ENCODE measurements at regions not wholly inside any gene's neighbourhood (a gene's known extent, or its start where the extent isn't known, plus 50 kb on each side); places are given as distances from the start of the nearest gene placed in this dataset.

- H3K4me1 ChIP-seq (ENCODE audit: insufficient read depth, low read length, severe bottlenecking), result no peaks in the 10 kb centered on the region
- no peak overlapping the region for H2AFZ ChIP-seq (ENCODE audit: low read length)
- no peak overlapping the region for H3K9ac ChIP-seq (ENCODE audit: low read length)
- H3K27me3 ChIP-seq (ENCODE audit: insufficient read depth, low read length), result no peaks in the 10 kb centered on the region
- H3K4me3 ChIP-seq (ENCODE audit: low read depth, low read length, poor library complexity, severe bottlenecking), result no peak overlapping the region
- H3K36me3 ChIP-seq (ENCODE audit: insufficient read depth, low read length), result no peaks in the 10 kb centered on the region
- H3K9me2 ChIP-seq (ENCODE audit: low read depth, low read length), result no peaks in the 10 kb centered on the region
- H3K79me2 ChIP-seq (ENCODE audit: insufficient read depth, low read length), result no peaks in the 10 kb centered on the region
- no peaks in the 10 kb centered on the region for H3F3A ChIP-seq (ENCODE audit: insufficient read depth, low read length)
- no peak overlapping the region for H3K27ac ChIP-seq (ENCODE audit: low read depth, low read length, poor library complexity, severe bottlenecking)
- H3K4me2 ChIP-seq (ENCODE audit: low read length), result no peak overlapping the region
- TF ChIP-seq CTCF (IDR thresholded peaks at IDR 0.05; ENCODE audit: low read length), result no peak
- TF ChIP-seq EZH2 (IDR thresholded peaks at IDR 0.05; ENCODE audit: borderline replicate concordance, low read length), result no peak
- H3K9me3 ChIP-seq (ENCODE audit: low read length), result no peaks in the 10 kb centered on the region
- no peaks in the 10 kb centered on the region for H4K20me1 ChIP-seq (ENCODE audit: insufficient read depth, low read length)
Observed at GRCh38 chr2:235384624-235385023, 109.2 kb upstream of the AGAP1 start.

GRCh38 chr2:235389626-235390025, 104.2 kb upstream of the AGAP1 start:
- no peak overlapping the region for H3K9ac ChIP-seq (ENCODE audit: low read length)
- H3K4me2 ChIP-seq (ENCODE audit: low read length), result no peak overlapping the region
- H3F3A ChIP-seq (ENCODE audit: insufficient read depth, low read length), result no peaks in the 10 kb centered on the region
- no peaks in the 10 kb centered on the region for H3K27me3 ChIP-seq (ENCODE audit: insufficient read depth, low read length)
- no peak for TF ChIP-seq CTCF (IDR thresholded peaks at IDR 0.05; ENCODE audit: low read length)
- no peak for TF ChIP-seq EZH2 (IDR thresholded peaks at IDR 0.05; ENCODE audit: borderline replicate concordance, low read length)
- no peaks in the 10 kb centered on the region for H3K9me2 ChIP-seq (ENCODE audit: low read depth, low read length)
- no peak overlapping the region for H3K4me3 ChIP-seq (ENCODE audit: low read depth, low read length, poor library complexity, severe bottlenecking)
- no peaks in the 10 kb centered on the region for H3K36me3 ChIP-seq (ENCODE audit: insufficient read depth, low read length)
- H3K27ac ChIP-seq (ENCODE audit: low read depth, low read length, poor library complexity, severe bottlenecking), result no peak overlapping the region
- H2AFZ ChIP-seq (ENCODE audit: low read length), result no peak overlapping the region
- H3K9me3 ChIP-seq (ENCODE audit: low read length), result no peaks in the 10 kb centered on the region
- H3K4me1 ChIP-seq (ENCODE audit: insufficient read depth, low read length, severe bottlenecking), result no peaks in the 10 kb centered on the region
- H3K79me2 ChIP-seq (ENCODE audit: insufficient read depth, low read length), result no peaks in the 10 kb centered on the region
- H4K20me1 ChIP-seq (ENCODE audit: insufficient read depth, low read length), result no peaks in the 10 kb centered on the region

- no peak overlapping the region for H3K4me2 ChIP-seq (ENCODE audit: low read length)
- no peak overlapping the region for H3K9ac ChIP-seq (ENCODE audit: low read length)
Observed at GRCh38 chr2:235390108-235390815, 103.6 kb upstream of the AGAP1 start.

More at GRCh38 chr2:235390108-235390815, 103.6 kb upstream of the AGAP1 start:
- no peaks in the 10 kb centered on the region for H3K4me1 ChIP-seq (ENCODE audit: insufficient read depth, low read length, severe bottlenecking)
- H3K27me3 ChIP-seq (ENCODE audit: insufficient read depth, low read length), result no peaks in the 10 kb centered on the region
- TF ChIP-seq CTCF (IDR thresholded peaks at IDR 0.05; ENCODE audit: low read length) (no peak), EZH2 (IDR thresholded peaks at IDR 0.05; ENCODE audit: borderline replicate concordance, low read length) (no peak)
- no peaks in the 10 kb centered on the region for H3K9me2 ChIP-seq (ENCODE audit: low read depth, low read length)
- no peaks in the 10 kb centered on the region for H3K36me3 ChIP-seq (ENCODE audit: insufficient read depth, low read length)
- H3K9me3 ChIP-seq (ENCODE audit: low read length), result no peaks in the 10 kb centered on the region
- no peak overlapping the region for H3K4me3 ChIP-seq (ENCODE audit: low read depth, low read length, poor library complexity, severe bottlenecking)
- H4K20me1 ChIP-seq (ENCODE audit: insufficient read depth, low read length), result no peaks in the 10 kb centered on the region
- H3K79me2 ChIP-seq (ENCODE audit: insufficient read depth, low read length), result no peaks in the 10 kb centered on the region
- H3F3A ChIP-seq (ENCODE audit: insufficient read depth, low read length), result no peaks in the 10 kb centered on the region
- no peak overlapping the region for H2AFZ ChIP-seq (ENCODE audit: low read length)
- no peak overlapping the region for H3K27ac ChIP-seq (ENCODE audit: low read depth, low read length, poor library complexity, severe bottlenecking)
